ENCODE measurements at regions not wholly inside any gene's neighbourhood (a gene's known extent, or its start where the extent isn't known, plus 50 kb on each side); places are given as distances from the start of the nearest gene placed in this dataset.

DNA sequence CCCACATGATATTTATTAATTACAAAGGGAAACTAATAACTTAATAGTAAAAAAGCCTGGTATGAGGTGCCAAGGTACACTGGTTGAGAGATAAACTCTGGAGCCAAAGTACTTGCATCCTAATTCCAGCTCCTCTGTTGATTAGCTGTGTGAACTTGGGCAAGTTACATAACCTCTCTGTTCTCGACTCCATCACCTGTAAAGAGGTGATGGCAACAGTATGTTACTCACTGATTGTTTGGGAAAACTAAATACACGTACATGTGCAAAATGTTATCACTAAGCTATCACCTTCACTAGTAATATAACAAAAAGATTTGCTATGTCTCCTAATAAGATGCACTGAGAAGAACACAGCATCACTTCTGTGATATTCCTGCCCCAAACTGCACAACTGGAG, 206.4 kb downstream of the MEX3B start:
- H3K36me3 ChIP-seq (ENCODE audit: control insufficient read depth, insufficient read depth, low read length), result no peaks in the 10 kb centered on the region
- POLR2A ChIA-PET, result no interaction called here
- CTCF ChIA-PET, result no interaction called here
- BruUV-seq (replicated peaks), result no TSS peak
- DNase-seq (ENCODE audit: low read depth, low spot score) (no peak), ATAC-seq (no peak)
- no peaks in the 10 kb centered on the region for H3K9me3 ChIP-seq (ENCODE audit: control insufficient read depth, insufficient read depth, low read depth, low read length)
- intact Hi-C loops (cut with micrococcal nuclease; ENCODE audit: unreplicated experiment) (no loop called here), in situ Hi-C loops (cut with HindIII; ENCODE audit: low pct_unique_long_range_greater_than_20kb, low sequenced_read_pairs) (no loop called here)
- no peak overlapping the region for H3K27ac ChIP-seq (ENCODE audit: low read length)
- no peaks in the 10 kb centered on the region for H3K4me1 ChIP-seq (ENCODE audit: control insufficient read depth, insufficient read depth, low read length)
- H3K4me3 ChIP-seq (ENCODE audit: low read depth in 2 of 2, low read length in 2 of 2), result no peak overlapping the region
- no peak for TF ChIP-seq TCF7L2 (IDR thresholded peaks at IDR 0.05; ENCODE audit: low read depth, low read length)
- TF ChIP-seq, protein P1, sequence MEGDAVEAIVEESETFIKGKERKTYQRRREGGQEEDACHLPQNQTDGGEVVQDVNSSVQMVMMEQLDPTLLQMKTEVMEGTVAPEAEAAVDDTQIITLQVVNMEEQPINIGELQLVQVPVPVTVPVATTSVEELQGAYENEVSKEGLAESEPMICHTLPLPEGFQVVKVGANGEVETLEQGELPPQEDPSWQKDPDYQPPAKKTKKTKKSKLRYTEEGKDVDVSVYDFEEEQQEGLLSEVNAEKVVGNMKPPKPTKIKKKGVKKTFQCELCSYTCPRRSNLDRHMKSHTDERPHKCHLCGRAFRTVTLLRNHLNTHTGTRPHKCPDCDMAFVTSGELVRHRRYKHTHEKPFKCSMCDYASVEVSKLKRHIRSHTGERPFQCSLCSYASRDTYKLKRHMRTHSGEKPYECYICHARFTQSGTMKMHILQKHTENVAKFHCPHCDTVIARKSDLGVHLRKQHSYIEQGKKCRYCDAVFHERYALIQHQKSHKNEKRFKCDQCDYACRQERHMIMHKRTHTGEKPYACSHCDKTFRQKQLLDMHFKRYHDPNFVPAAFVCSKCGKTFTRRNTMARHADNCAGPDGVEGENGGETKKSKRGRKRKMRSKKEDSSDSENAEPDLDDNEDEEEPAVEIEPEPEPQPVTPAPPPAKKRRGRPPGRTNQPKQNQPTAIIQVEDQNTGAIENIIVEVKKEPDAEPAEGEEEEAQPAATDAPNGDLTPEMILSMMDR (IDR thresholded peaks at IDR 0.05), result no peak
- TF ChIP-seq, protein P2, sequence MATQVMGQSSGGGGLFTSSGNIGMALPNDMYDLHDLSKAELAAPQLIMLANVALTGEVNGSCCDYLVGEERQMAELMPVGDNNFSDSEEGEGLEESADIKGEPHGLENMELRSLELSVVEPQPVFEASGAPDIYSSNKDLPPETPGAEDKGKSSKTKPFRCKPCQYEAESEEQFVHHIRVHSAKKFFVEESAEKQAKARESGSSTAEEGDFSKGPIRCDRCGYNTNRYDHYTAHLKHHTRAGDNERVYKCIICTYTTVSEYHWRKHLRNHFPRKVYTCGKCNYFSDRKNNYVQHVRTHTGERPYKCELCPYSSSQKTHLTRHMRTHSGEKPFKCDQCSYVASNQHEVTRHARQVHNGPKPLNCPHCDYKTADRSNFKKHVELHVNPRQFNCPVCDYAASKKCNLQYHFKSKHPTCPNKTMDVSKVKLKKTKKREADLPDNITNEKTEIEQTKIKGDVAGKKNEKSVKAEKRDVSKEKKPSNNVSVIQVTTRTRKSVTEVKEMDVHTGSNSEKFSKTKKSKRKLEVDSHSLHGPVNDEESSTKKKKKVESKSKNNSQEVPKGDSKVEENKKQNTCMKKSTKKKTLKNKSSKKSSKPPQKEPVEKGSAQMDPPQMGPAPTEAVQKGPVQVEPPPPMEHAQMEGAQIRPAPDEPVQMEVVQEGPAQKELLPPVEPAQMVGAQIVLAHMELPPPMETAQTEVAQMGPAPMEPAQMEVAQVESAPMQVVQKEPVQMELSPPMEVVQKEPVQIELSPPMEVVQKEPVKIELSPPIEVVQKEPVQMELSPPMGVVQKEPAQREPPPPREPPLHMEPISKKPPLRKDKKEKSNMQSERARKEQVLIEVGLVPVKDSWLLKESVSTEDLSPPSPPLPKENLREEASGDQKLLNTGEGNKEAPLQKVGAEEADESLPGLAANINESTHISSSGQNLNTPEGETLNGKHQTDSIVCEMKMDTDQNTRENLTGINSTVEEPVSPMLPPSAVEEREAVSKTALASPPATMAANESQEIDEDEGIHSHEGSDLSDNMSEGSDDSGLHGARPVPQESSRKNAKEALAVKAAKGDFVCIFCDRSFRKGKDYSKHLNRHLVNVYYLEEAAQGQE (IDR thresholded peaks at IDR 0.05; ENCODE audit: insufficient read depth in 1 of 2, low read depth in 2 of 2, low read length in 1 of 2), result no peak
- TF ChIP-seq POLR2AphosphoS5 (IDR thresholded peaks at IDR 0.05; ENCODE audit: low read depth, low read length), result no peak
- TF ChIP-seq SIN3A (IDR thresholded peaks at IDR 0.05; ENCODE audit: borderline replicate concordance, insufficient read depth, low read depth, low read length), result no peak
- no peaks in the 10 kb centered on the region for H3K27me3 ChIP-seq (ENCODE audit: control insufficient read depth, insufficient read depth, low read length)

DNA sequence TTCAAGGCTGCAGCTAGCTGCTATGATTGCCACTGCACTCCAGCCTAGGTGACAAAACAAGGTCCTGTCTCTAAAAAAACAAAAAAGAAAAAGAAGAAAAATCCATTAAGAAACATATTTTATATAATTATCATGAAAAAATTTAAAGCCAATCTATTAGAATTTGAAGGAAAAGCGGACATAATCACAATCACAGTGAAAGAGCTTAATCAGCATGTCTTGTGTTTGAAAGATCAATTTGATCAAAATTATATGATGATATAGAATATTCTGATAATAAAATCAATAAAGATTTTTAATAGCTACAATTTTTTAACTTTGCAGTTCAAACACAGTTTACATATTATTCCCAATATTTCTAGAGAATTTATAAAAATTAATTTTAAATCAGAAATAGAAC, 210.1 kb downstream of the MEX3B start:
- no peak overlapping the region for H3K27ac ChIP-seq (ENCODE audit: low read length)
- POLR2A ChIA-PET, result no interaction called here

DNA sequence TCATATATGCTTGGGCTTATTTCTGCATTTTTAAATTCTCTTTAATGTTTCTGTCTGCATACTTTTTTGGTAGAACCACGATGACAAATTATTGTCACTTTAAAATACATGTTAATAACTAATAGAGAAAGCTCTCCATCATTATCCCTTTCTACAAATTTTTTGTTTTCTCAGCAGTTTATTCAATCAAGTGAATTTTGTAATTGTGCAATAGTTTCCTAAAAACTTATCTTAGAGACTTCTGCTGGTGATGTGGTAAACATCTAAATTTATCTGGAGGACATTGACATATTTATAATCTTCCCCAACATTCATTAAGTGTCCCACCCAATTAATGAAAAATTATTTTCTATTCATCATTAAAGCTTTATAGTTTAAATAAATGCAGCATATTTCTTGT, 215.3 kb downstream of the MEX3B start:
- TF ChIP-seq POLR2AphosphoS5 (IDR thresholded peaks at IDR 0.05; ENCODE audit: low read depth, low read length), result no peak
- TF ChIP-seq, protein P2 (IDR thresholded peaks at IDR 0.05; ENCODE audit: insufficient read depth in 1 of 2, low read depth in 2 of 2, low read length in 1 of 2), result no peak
- TF ChIP-seq, protein P1 (IDR thresholded peaks at IDR 0.05), result no peak
- TF ChIP-seq SIN3A (IDR thresholded peaks at IDR 0.05; ENCODE audit: borderline replicate concordance, insufficient read depth, low read depth, low read length), result no peak
- no peak for TF ChIP-seq TCF7L2 (IDR thresholded peaks at IDR 0.05; ENCODE audit: low read depth, low read length)
- ChIA-PET CTCF (no interaction called here), POLR2A (no interaction called here)
- Histone ChIP-seq H3K27ac (ENCODE audit: low read length) (no peak overlapping the region), H3K9me3 (ENCODE audit: control insufficient read depth, insufficient read depth, low read depth, low read length) (no peaks in the 10 kb centered on the region), H3K4me1 (ENCODE audit: control insufficient read depth, insufficient read depth, low read length) (no peaks in the 10 kb centered on the region), H3K27me3 (ENCODE audit: control insufficient read depth, insufficient read depth, low read length) (no peaks in the 10 kb centered on the region), H3K36me3 (ENCODE audit: control insufficient read depth, insufficient read depth, low read length) (no peaks in the 10 kb centered on the region), H3K4me3 (ENCODE audit: low read depth in 2 of 2, low read length in 2 of 2) (no peak overlapping the region)
- in situ Hi-C loops (cut with HindIII; ENCODE audit: low pct_unique_long_range_greater_than_20kb, low sequenced_read_pairs) (no loop called here), intact Hi-C loops (cut with micrococcal nuclease; ENCODE audit: unreplicated experiment) (no loop called here)
- DNase-seq (ENCODE audit: low read depth, low spot score) (no peak), ATAC-seq (no peak)
- BruUV-seq (replicated peaks), result no TSS peak

More for the DNA sequence above, 210.1 kb downstream of the MEX3B start:
- DNase-seq (ENCODE audit: low read depth, low spot score) (no peak), ATAC-seq (no peak)
- no peaks in the 10 kb centered on the region for H3K9me3 ChIP-seq (ENCODE audit: control insufficient read depth, insufficient read depth, low read depth, low read length)
- no peak overlapping the region for H3K4me3 ChIP-seq (ENCODE audit: low read depth in 2 of 2, low read length in 2 of 2)
- no peaks in the 10 kb centered on the region for H3K36me3 ChIP-seq (ENCODE audit: control insufficient read depth, insufficient read depth, low read length)
- no peak for TF ChIP-seq TCF7L2 (IDR thresholded peaks at IDR 0.05; ENCODE audit: low read depth, low read length)
- in situ Hi-C loops (cut with HindIII; ENCODE audit: low pct_unique_long_range_greater_than_20kb, low sequenced_read_pairs), result no loop called here
- no peaks in the 10 kb centered on the region for H3K4me1 ChIP-seq (ENCODE audit: control insufficient read depth, insufficient read depth, low read length)
- no TSS peak for BruUV-seq (replicated peaks)
- CTCF ChIA-PET, result no interaction called here
- intact Hi-C loops (cut with micrococcal nuclease; ENCODE audit: unreplicated experiment), result no loop called here
- no peaks in the 10 kb centered on the region for H3K27me3 ChIP-seq (ENCODE audit: control insufficient read depth, insufficient read depth, low read length)
